DOHH2 (cell line): ENCODE measurements at regions not wholly inside any gene's neighbourhood (a gene's known extent, or its start where the extent isn't known, plus 50 kb on each side); places are given as distances from the start of the nearest gene placed in this dataset.

Experiments used
- H3F3A ChIP-seq: fragments of 200-600 bp; sonication (generic), shearing (Covaris generic); 2 replicates; pipeline ENCODE4 v1.6.0; 2016; ENCODE audit warnings: antibody characterized with exemption, mild to moderate bottlenecking; ENCODE audit not compliant: control insufficient read depth, insufficient read depth
- H3K27ac ChIP-seq: fragments of 200-600 bp; sonication (generic); 2 replicates; pipeline ENCODE4 v1.5.1; 2014; ENCODE audit warnings: low read depth, mild to moderate bottlenecking, low read length, moderate library complexity
- H3K27me3 ChIP-seq: fragments of 200-600 bp; sonication (generic); 2 replicates; pipeline ENCODE4 v1.6.1; 2014; ENCODE audit warnings: mild to moderate bottlenecking, low read length, mixed read lengths; ENCODE audit not compliant: control insufficient read depth
- H3K36me3 ChIP-seq: fragments of 200-600 bp; sonication (generic); 2 replicates; pipeline ENCODE4 v1.6.1; 2014; ENCODE audit warnings: mild to moderate bottlenecking, low read length, moderate library complexity, mixed read lengths; ENCODE audit not compliant: control insufficient read depth
- H3K4me1 ChIP-seq: fragments of 200-600 bp; sonication (generic); 2 replicates; pipeline ENCODE4 v1.6.1; 2014; ENCODE audit warnings: mild to moderate bottlenecking, low read length, mixed read lengths; ENCODE audit not compliant: control insufficient read depth
- H3K4me2 ChIP-seq: fragments of 200-600 bp; sonication (generic); 2 replicates; pipeline ENCODE4 v1.6.0; 2014; ENCODE audit warnings: mild to moderate bottlenecking, low read length, moderate library complexity
- H3K4me3 ChIP-seq: fragments of 200-600 bp; sonication (generic); 2 replicates; pipeline ENCODE4 v1.5.1; 2014; ENCODE audit warnings: mild to moderate bottlenecking, low read length, mixed read lengths
- H3K79me2 ChIP-seq: fragments of 200-600 bp; sonication (generic); 2 replicates; pipeline ENCODE4 v1.6.1; 2014; ENCODE audit warnings: mild to moderate bottlenecking, low read length, mixed read lengths; ENCODE audit not compliant: control insufficient read depth
- H3K9me2 ChIP-seq: fragments of 200-600 bp; sonication (generic); replicated peaks from 2 replicates; pipeline ENCODE4 v1.6.1; 2014; ENCODE audit warnings: mild to moderate bottlenecking, low read length, mixed read lengths; ENCODE audit not compliant: control insufficient read depth
- H3K9me3 ChIP-seq: fragments of 200-600 bp; sonication (generic); 2 replicates; pipeline ENCODE4 v1.6.1; 2014; ENCODE audit warnings: antibody characterized with exemption, low read length, mixed read lengths; ENCODE audit not compliant: control insufficient read depth, insufficient read depth
- H4K20me1 ChIP-seq: fragments of 200-600 bp; sonication (generic); 2 replicates; pipeline ENCODE4 v1.6.0; 2014; ENCODE audit warnings: low read depth, mild to moderate bottlenecking, antibody characterized with exemption, low read length, moderate library complexity; ENCODE audit not compliant: control insufficient read depth, insufficient read depth
- CTCF ChIP-seq: fragments of 200-600 bp; sonication (generic); IDR thresholded peaks from one replicate; pipeline ENCODE4 v1.5.1; 2014; ENCODE audit warnings: antibody characterized with exemption, mild to moderate bottlenecking, low read depth, low read length; ENCODE audit not compliant: poor library complexity, severe bottlenecking
- EZH2phosphoT487 ChIP-seq: fragments of 200-600 bp; sonication (generic); IDR thresholded peaks from 2 replicates; pipeline ENCODE4 v1.6.1; 2017; ENCODE audit warnings: borderline replicate concordance, mild to moderate bottlenecking, antibody characterized with exemption, low read length, moderate library complexity, mixed read lengths

DNA sequence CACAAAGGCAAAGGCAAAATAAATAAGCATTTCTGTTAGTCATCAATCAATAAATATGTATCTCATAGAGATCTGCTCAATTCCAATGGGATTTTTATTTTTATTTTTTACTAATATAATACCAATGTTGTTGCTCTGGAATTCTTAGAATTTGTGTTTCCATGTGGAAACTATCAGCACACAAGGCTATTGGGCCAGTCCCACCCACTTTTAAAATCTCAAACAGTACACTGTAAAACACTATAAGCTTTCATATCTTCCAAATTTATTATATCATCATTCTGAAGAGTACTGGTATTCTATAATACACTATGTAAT lies 563.8 kb upstream of the MARCKS start:
- no peaks in the 10 kb centered on the region for H4K20me1 ChIP-seq
- no peaks in the 10 kb centered on the region for H3K9me3 ChIP-seq
- no peak for TF ChIP-seq CTCF
- no peak for TF ChIP-seq EZH2phosphoT487
- no peaks in the 10 kb centered on the region for H3K4me1 ChIP-seq
- no peaks in the 10 kb centered on the region for H3K36me3 ChIP-seq
- H3K79me2 ChIP-seq = no peaks in the 10 kb centered on the region
- H3F3A ChIP-seq = no peaks in the 10 kb centered on the region
- H3K4me3 ChIP-seq = no peak overlapping the region
- H3K27ac ChIP-seq = no peak overlapping the region
- no peaks in the 10 kb centered on the region for H3K27me3 ChIP-seq
- no peaks in the 10 kb centered on the region for H3K9me2 ChIP-seq
- H3K4me2 ChIP-seq = no peak overlapping the region

GRCh38 chr6:113299531-113299930 lies 557.6 kb upstream of the MARCKS start:
- no peaks in the 10 kb centered on the region for H3K4me1 ChIP-seq
- TF ChIP-seq CTCF (no peak), EZH2phosphoT487 (no peak)

GRCh38 chr6:113301651-113302050 lies 555.5 kb upstream of the MARCKS start:
- TF ChIP-seq CTCF (no peak), EZH2phosphoT487 (no peak)
- Histone ChIP-seq H3K4me1 (no peaks in the 10 kb centered on the region), H3K4me2 (no peak overlapping the region), H3K36me3 (no peaks in the 10 kb centered on the region), H4K20me1 (no peaks in the 10 kb centered on the region), H3K4me3 (no peak overlapping the region), H3F3A (no peaks in the 10 kb centered on the region), H3K79me2 (no peaks in the 10 kb centered on the region), H3K9me3 (no peaks in the 10 kb centered on the region), H3K27me3 (no peaks in the 10 kb centered on the region), H3K9me2 (no peaks in the 10 kb centered on the region), H3K27ac (no peak overlapping the region)

More at GRCh38 chr6:113299531-113299930, 557.6 kb upstream of the MARCKS start:
- Histone ChIP-seq H3K9me3 (no peaks in the 10 kb centered on the region), H3K36me3 (no peaks in the 10 kb centered on the region), H3K4me2 (no peak overlapping the region), H3K27me3 (no peaks in the 10 kb centered on the region), H3K9me2 (no peaks in the 10 kb centered on the region), H3F3A (no peaks in the 10 kb centered on the region), H4K20me1 (no peaks in the 10 kb centered on the region), H3K27ac (no peak overlapping the region), H3K4me3 (no peak overlapping the region), H3K79me2 (no peaks in the 10 kb centered on the region)

DNA sequence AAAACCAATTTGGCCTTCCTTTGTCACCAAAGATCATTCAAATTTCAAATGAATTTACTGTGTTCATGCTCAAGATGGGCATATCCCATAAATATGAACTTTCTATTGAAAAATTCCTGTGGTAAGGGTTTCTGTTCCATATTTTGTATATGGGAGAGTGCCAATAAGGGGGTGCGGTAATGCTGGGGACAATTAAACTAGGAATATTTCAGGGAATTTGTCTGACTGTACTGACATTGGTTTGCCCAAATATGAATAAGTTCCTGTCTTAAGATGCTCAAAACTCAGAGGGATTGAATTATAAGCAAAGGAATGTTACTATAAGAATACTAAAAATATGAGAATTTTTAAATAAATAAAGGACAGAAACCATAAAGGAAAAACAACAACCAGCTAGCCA lies 553.0 kb upstream of the MARCKS start:
- Histone ChIP-seq H3K9me2 (no peaks in the 10 kb centered on the region), H3K27ac (no peak overlapping the region), H3K27me3 (no peaks in the 10 kb centered on the region), H3K4me1 (no peaks in the 10 kb centered on the region), H3K79me2 (no peaks in the 10 kb centered on the region), H3K9me3 (no peaks in the 10 kb centered on the region), H3K4me3 (no peak overlapping the region), H3K4me2 (no peak overlapping the region), H3F3A (no peaks in the 10 kb centered on the region), H4K20me1 (no peaks in the 10 kb centered on the region), H3K36me3 (no peaks in the 10 kb centered on the region)
- TF ChIP-seq CTCF (no peak), EZH2phosphoT487 (no peak)
